MCF 10A (cell line): ENCODE measurements at regions not wholly inside any gene's neighbourhood (a gene's known extent, or its start where the extent isn't known, plus 50 kb on each side); places are given as distances from the start of the nearest gene placed in this dataset.

Experiments used
- BruUV-seq: library from RNA; stranded (reverse); fragments of 400-500 nt; replicated peaks from 2 replicates; lab custom pipeline; 2021; lab: Mats Ljungman, UMichigan
- CTCF ChIA-PET: fragments of 300-600 bp; sonication (Branson Sonifier 250); formaldehyde crosslinking; extraction: SDS; loops from one replicate; lab custom pipeline; 2021; ENCODE audit warnings: antibody characterized with exemption, inconsistent platforms; lab: Yijun Ruan, JAX
- POLR2A ChIA-PET: fragments of 300-600, 350-650 bp; sonication (Branson Sonifier 250); formaldehyde crosslinking; extraction: SDS; loops from one replicate; lab custom pipeline; 2020; ENCODE audit warnings: antibody characterized with exemption, inconsistent platforms; lab: Yijun Ruan, JAX
- DNase-seq: peaks from one replicate; pipeline ENCODE4 v3.0.0-alpha.2; 2018; ENCODE audit not compliant: unreplicated experiment
- H3K27ac Mint-ChIP-seq: one replicate; pipeline ENCODE4 v1.8.0; 2022; ENCODE audit warnings: mild to moderate bottlenecking, low read depth, mixed read lengths; ENCODE audit not compliant: unreplicated experiment
- H3K27me3 Mint-ChIP-seq: one replicate; pipeline ENCODE4 v1.8.0; 2022; ENCODE audit warnings: mixed read lengths; ENCODE audit not compliant: insufficient read depth, unreplicated experiment
- H3K36me3 Mint-ChIP-seq: one replicate; pipeline ENCODE4 v1.8.0; 2022; ENCODE audit warnings: mild to moderate bottlenecking, moderate library complexity, mixed read lengths; ENCODE audit not compliant: insufficient read depth, unreplicated experiment
- H3K4me1 Mint-ChIP-seq: one replicate; pipeline ENCODE4 v1.8.0; 2022; ENCODE audit warnings: mixed read lengths; ENCODE audit not compliant: insufficient read depth, unreplicated experiment
- H3K4me3 Mint-ChIP-seq: one replicate; pipeline ENCODE4 v1.8.0; 2022; ENCODE audit warnings: mild to moderate bottlenecking, moderate library complexity, mixed read lengths; ENCODE audit not compliant: unreplicated experiment
- H3K9me3 Mint-ChIP-seq: one replicate; pipeline ENCODE4 v1.8.0; 2022; ENCODE audit warnings: mixed read lengths; ENCODE audit not compliant: unreplicated experiment
- CTCF ChIP-seq: fragments of 200-600 bp; IDR thresholded peaks from one replicate; pipeline ENCODE4 v1.8.0; 2022; ENCODE audit warnings: antibody characterized with exemption, mild to moderate bottlenecking; ENCODE audit not compliant: unreplicated experiment
- intact Hi-C: fragments of 100-400 bp; cut with micrococcal nuclease; formaldehyde crosslinking; loops from 2 replicates; pipeline ENCODE4 v1.14.1; 2022

GRCh38 chr1:162991444-162991843, 77.7 kb upstream of the RGS4 start:
- no peaks in the 10 kb centered on the region for H3K27me3 Mint-ChIP-seq
- BruUV-seq, result no TSS peak
- DNase-seq, result no peak
- ChIA-PET POLR2A (no interaction called here), CTCF (interaction anchor here (0.6 kb wide), 1 partner anchor 98 kb away, joined by 3 read pairs; no protein-coding TSS in a partner anchor)
- no peak overlapping the region for H3K4me3 Mint-ChIP-seq
- no peaks in the 10 kb centered on the region for H3K4me1 Mint-ChIP-seq
- no peaks in the 10 kb centered on the region for H3K36me3 Mint-ChIP-seq
- no peak overlapping the region for H3K27ac Mint-ChIP-seq
- TF ChIP-seq CTCF, result no peak
- intact Hi-C loops, result no loop called here
- no peaks in the 10 kb centered on the region for H3K9me3 Mint-ChIP-seq

GRCh38 chr1:162990665-162991064, 78.5 kb upstream of the RGS4 start:
- no peak for TF ChIP-seq CTCF
- H3K27ac Mint-ChIP-seq, result no peak overlapping the region
- H3K9me3 Mint-ChIP-seq, result no peaks in the 10 kb centered on the region
- no peaks in the 10 kb centered on the region for H3K36me3 Mint-ChIP-seq
- ChIA-PET POLR2A (no interaction called here), CTCF (no interaction called here)
- no peaks in the 10 kb centered on the region for H3K4me1 Mint-ChIP-seq
- BruUV-seq, result no TSS peak
- no peak overlapping the region for H3K4me3 Mint-ChIP-seq
- no peak for DNase-seq
- H3K27me3 Mint-ChIP-seq, result no peaks in the 10 kb centered on the region
- intact Hi-C loops, result no loop called here

- Mint-ChIP-seq H3K36me3 (no peaks in the 10 kb centered on the region), H3K27me3 (no peaks in the 10 kb centered on the region), H3K4me1 (no peaks in the 10 kb centered on the region), H3K4me3 (no peak overlapping the region), H3K27ac (no peak overlapping the region), H3K9me3 (no peaks in the 10 kb centered on the region)
- TF ChIP-seq CTCF, result no peak
- intact Hi-C loops, result no loop called here
- ChIA-PET POLR2A (interaction anchor here (1.3 kb wide), 1 partner anchor 46 kb away, joined by 3 read pairs; no protein-coding TSS in a partner anchor), CTCF (interaction anchor here (0.6 kb wide), 1 partner anchor 366 kb away, joined by 3 read pairs; no protein-coding TSS in a partner anchor)
- BruUV-seq, result no TSS peak
- DNase-seq, result peak; percentile 26
These were observed 80.3 kb upstream of the RGS4 start for GRCh38 chr1:162988869-162989268.

GRCh38 chr1:162987866-162988265, 81.3 kb upstream of the RGS4 start:
- ChIA-PET CTCF (interaction anchor here (0.6 to 1.1 kb wide), 6 partner anchors 20 to 327 kb away, joined by 3 to 4 read pairs (median 3); no protein-coding TSS in a partner anchor), POLR2A (interaction anchor here (0.6 to 1.1 kb wide), 3 partner anchors 11 to 25 kb away, joined by 3 to 4 read pairs (median 3); no protein-coding TSS in a partner anchor)
- BruUV-seq, result no TSS peak
- H3K9me3 Mint-ChIP-seq, result no peaks in the 10 kb centered on the region
- intact Hi-C loops, result no loop called here
- DNase-seq, result peak; percentile 83
- H3K4me1 Mint-ChIP-seq, result no peaks in the 10 kb centered on the region
- H3K27ac Mint-ChIP-seq, result no peak overlapping the region
- no peak for TF ChIP-seq CTCF
- no peaks in the 10 kb centered on the region for H3K36me3 Mint-ChIP-seq
- no peak overlapping the region for H3K4me3 Mint-ChIP-seq
- no peaks in the 10 kb centered on the region for H3K27me3 Mint-ChIP-seq
